ES-I3 (cell line): ENCODE measurements at regions not wholly inside any gene's neighbourhood (a gene's known extent, or its start where the extent isn't known, plus 50 kb on each side); places are given as distances from the start of the nearest gene placed in this dataset.

Experiments
- H3K36me3 ChIP-seq: 2 replicates; pipeline ENCODE4 v1.6.1; 2013; ENCODE audit warnings: mild to moderate bottlenecking, low read length, control low read depth, moderate library complexity; ENCODE audit not compliant: insufficient read depth
- H3K4me1 ChIP-seq: 2 replicates; pipeline ENCODE4 v1.6.1; 2013; ENCODE audit warnings: mild to moderate bottlenecking, control low read depth, low read length; ENCODE audit not compliant: insufficient read depth
- H3K9ac ChIP-seq: 2 replicates; pipeline ENCODE4 v1.6.1; 2013; ENCODE audit warnings: low read depth, mild to moderate bottlenecking, low read length, moderate library complexity
- H3K9me3 ChIP-seq: 2 replicates; pipeline ENCODE4 v1.6.1; 2013; ENCODE audit warnings: mild to moderate bottlenecking, low read length, moderate library complexity; ENCODE audit not compliant: control insufficient read depth, insufficient read depth

- Histone ChIP-seq H3K9ac (no peak overlapping the region), H3K9me3 (no peaks in the 10 kb centered on the region), H3K36me3 (no peaks in the 10 kb centered on the region), H3K4me1 (no peaks in the 10 kb centered on the region)
These were observed 87.3 kb upstream of the ROPN1 start for GRCh38 chr3:124078953-124079911.

- Histone ChIP-seq H3K36me3 (no peaks in the 10 kb centered on the region), H3K9me3 (no peaks in the 10 kb centered on the region), H3K9ac (no peak overlapping the region), H3K4me1 (no peaks in the 10 kb centered on the region)
These were observed 88.0 kb upstream of the ROPN1 start for GRCh38 chr3:124079912-124080276.

- Histone ChIP-seq H3K4me1 (no peaks in the 10 kb centered on the region), H3K9me3 (no peaks in the 10 kb centered on the region), H3K36me3 (no peaks in the 10 kb centered on the region), H3K9ac (no peak overlapping the region)
These were observed 90.4 kb upstream of the ROPN1 start for GRCh38 chr3:124082343-124082742.

GRCh38 chr3:124084022-124084881 is 92.3 kb upstream of the ROPN1 start:
- H3K9ac ChIP-seq, result no peak overlapping the region
- no peaks in the 10 kb centered on the region for H3K9me3 ChIP-seq
- H3K4me1 ChIP-seq, result no peaks in the 10 kb centered on the region
- H3K36me3 ChIP-seq, result no peaks in the 10 kb centered on the region

GRCh38 chr3:124088801-124089200 is 96.9 kb upstream of the ROPN1 start:
- Histone ChIP-seq H3K9me3 (no peaks in the 10 kb centered on the region), H3K9ac (no peak overlapping the region), H3K4me1 (peaks cover 10% of the 10 kb centered on the region; the same call in 1 of the 2 replicates), H3K36me3 (no peaks in the 10 kb centered on the region)

- H3K36me3 ChIP-seq, result no peaks in the 10 kb centered on the region
- H3K9ac ChIP-seq, result no peak overlapping the region
- peaks cover 10% of the 10 kb centered on the region; the same call in 1 of the 2 replicates for H3K4me1 ChIP-seq
- no peaks in the 10 kb centered on the region for H3K9me3 ChIP-seq
These were observed 97.3 kb upstream of the ROPN1 start for GRCh38 chr3:124089214-124089613.

GRCh38 chr3:124091716-124092115 is 99.8 kb upstream of the ROPN1 start:
- Histone ChIP-seq H3K9ac (no peak overlapping the region), H3K9me3 (no peaks in the 10 kb centered on the region), H3K36me3 (no peaks in the 10 kb centered on the region), H3K4me1 (peaks cover 10% of the 10 kb centered on the region; the same call in 1 of the 2 replicates)

- no peaks in the 10 kb centered on the region for H3K36me3 ChIP-seq
- peaks cover 10% of the 10 kb centered on the region; the same call in 1 of the 2 replicates for H3K4me1 ChIP-seq
- H3K9me3 ChIP-seq, result no peaks in the 10 kb centered on the region
- no peak overlapping the region for H3K9ac ChIP-seq
These were observed 100.9 kb upstream of the ROPN1 start for GRCh38 chr3:124092811-124093210.

GRCh38 chr3:124094496-124094895 is 102.6 kb upstream of the ROPN1 start:
- H3K9ac ChIP-seq, result no peak overlapping the region
- no peaks in the 10 kb centered on the region for H3K9me3 ChIP-seq
- H3K4me1 ChIP-seq, result peaks cover 10% of the 10 kb centered on the region; the same call in 1 of the 2 replicates
- H3K36me3 ChIP-seq, result no peaks in the 10 kb centered on the region

- H3K4me1 ChIP-seq, result 0 out of 2 replicates have a peak, but pooled peaks cover 7% of the 10 kb centered on the region
- no peaks in the 10 kb centered on the region for H3K36me3 ChIP-seq
- no peaks in the 10 kb centered on the region for H3K9me3 ChIP-seq
- H3K9ac ChIP-seq, result no peak overlapping the region
These were observed 105.6 kb upstream of the ROPN1 start for GRCh38 chr3:124097362-124098131.

- H3K36me3 ChIP-seq, result no peaks in the 10 kb centered on the region
- no peaks in the 10 kb centered on the region for H3K9me3 ChIP-seq
- no peak overlapping the region for H3K9ac ChIP-seq
- H3K4me1 ChIP-seq, result no peaks in the 10 kb centered on the region
These were observed 109.7 kb upstream of the ROPN1 start for GRCh38 chr3:124101643-124102042.

- H3K9me3 ChIP-seq, result no peaks in the 10 kb centered on the region
- H3K4me1 ChIP-seq, result no peaks in the 10 kb centered on the region
- no peaks in the 10 kb centered on the region for H3K36me3 ChIP-seq
- no peak overlapping the region for H3K9ac ChIP-seq
These were observed 115.4 kb upstream of the ROPN1 start for GRCh38 chr3:124107104-124107890.

GRCh38 chr3:124108446-124108845 is 116.5 kb upstream of the ROPN1 start:
- Histone ChIP-seq H3K36me3 (no peaks in the 10 kb centered on the region), H3K9ac (no peak overlapping the region), H3K9me3 (no peaks in the 10 kb centered on the region), H3K4me1 (no peaks in the 10 kb centered on the region; the same call in 1 of the 2 replicates)
